ENCODE measurements at regions not wholly inside any gene's neighbourhood (a gene's known extent, or its start where the extent isn't known, plus 50 kb on each side); places are given as distances from the start of the nearest gene placed in this dataset.
"Not testable (repeated sequence)": the region's sequence is repeated elsewhere in the genome, so short reads cannot be mapped to it uniquely, and the experiment has no call there.

GRCh38 chr3:14252321-14253021, 73.9 kb downstream of the LSM3 start:
- DNase-seq, result no peak

- no peak for DNase-seq
Measured at GRCh38 chr3:14253022-14253706, 74.5 kb downstream of the LSM3 start.

GRCh38 chr3:14253707-14254382, 75.2 kb downstream of the LSM3 start:
- no peak for DNase-seq

GRCh38 chr3:14254812-14255702, 76.4 kb downstream of the LSM3 start:
- DNase-seq, result no peak

GRCh38 chr3:14256046-14256445, 77.4 kb downstream of the LSM3 start:
- no peak for DNase-seq

GRCh38 chr3:14256561-14257342, 78.1 kb downstream of the LSM3 start:
- DNase-seq, result no peak

- DNase-seq, result no peak
Measured at GRCh38 chr3:14258906-14259904, 80.6 kb downstream of the LSM3 start.

- DNase-seq, result no peak
Measured at GRCh38 chr3:14260463-14260862, 81.8 kb downstream of the LSM3 start.

- DNase-seq, result peak; percentile 94
Measured at GRCh38 chr3:14261229-14261628, 82.6 kb downstream of the LSM3 start.

- DNase-seq, result no peak
Measured at GRCh38 chr3:14262212-14262611, 83.6 kb downstream of the LSM3 start.

GRCh38 chr3:14262867-14263266, 84.2 kb downstream of the LSM3 start:
- DNase-seq, result no peak

- no peak for DNase-seq
Measured at GRCh38 chr3:14263317-14264005, 84.8 kb downstream of the LSM3 start.

GRCh38 chr3:14265246-14265962, 86.8 kb downstream of the LSM3 start:
- DNase-seq, result no peak

- no peak for DNase-seq
Measured at GRCh38 chr3:14266361-14266760, 87.7 kb downstream of the LSM3 start.

- DNase-seq, result no peak
Measured at GRCh38 chr3:14267976-14268375, 89.4 kb downstream of the LSM3 start.

- no peak for DNase-seq
Measured at GRCh38 chr3:14268897-14269296, 90.3 kb downstream of the LSM3 start.

- not testable (repeated sequence) for DNase-seq
Measured at GRCh38 chr3:14272041-14272958, 93.7 kb downstream of the LSM3 start.

GRCh38 chr3:14272959-14273560, 94.4 kb downstream of the LSM3 start:
- DNase-seq, result not testable (repeated sequence)
